ENCODE measurements at regions not wholly inside any gene's neighbourhood (a gene's known extent, or its start where the extent isn't known, plus 50 kb on each side); places are given as distances from the start of the nearest gene placed in this dataset.
"Not testable (repeated sequence)": the region's sequence is repeated elsewhere in the genome, so short reads cannot be mapped to it uniquely, and the experiment has no call there.

DNA sequence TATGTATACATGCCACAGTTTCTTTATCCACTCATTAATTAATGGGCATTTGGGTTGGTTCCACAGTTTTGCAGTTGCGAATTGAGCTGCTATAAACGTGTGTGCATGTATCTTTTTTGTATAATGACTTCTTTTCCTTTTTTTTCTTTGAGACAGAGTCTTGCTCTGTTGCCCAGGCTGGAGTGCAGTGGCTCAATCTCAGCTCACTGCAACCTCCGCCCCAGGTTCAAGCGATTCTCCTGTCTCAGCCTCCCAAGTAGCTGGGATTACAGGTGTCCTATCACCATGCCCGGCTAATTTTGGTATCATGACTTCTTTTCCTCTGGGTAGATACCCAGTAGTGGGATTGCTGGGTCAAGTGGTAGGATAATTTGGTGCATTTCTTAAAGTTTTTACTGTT, 211.4 kb downstream of the BCAS1 start:
- H3K9me3 Mint-ChIP-seq; H3K27me3 Mint-ChIP-seq (ENCODE audit: low read depth); DNase-seq (ENCODE audit: low spot score); H3K4me3 Mint-ChIP-seq (ENCODE audit: low read depth); H3K27ac Mint-ChIP-seq; intact Hi-C loops (cut with micrococcal nuclease); H3K36me3 Mint-ChIP-seq (ENCODE audit: low read depth): not testable (repeated sequence)
- peaks cover 35% of the 10 kb centered on the region for H3K4me1 Mint-ChIP-seq (ENCODE audit: low read depth)

- not testable (repeated sequence) for H3K27ac Mint-ChIP-seq; H3K36me3 Mint-ChIP-seq (ENCODE audit: low read depth)
These were observed 211.9 kb downstream of the BCAS1 start for GRCh38 chr20:53858516-53858915.

DNA sequence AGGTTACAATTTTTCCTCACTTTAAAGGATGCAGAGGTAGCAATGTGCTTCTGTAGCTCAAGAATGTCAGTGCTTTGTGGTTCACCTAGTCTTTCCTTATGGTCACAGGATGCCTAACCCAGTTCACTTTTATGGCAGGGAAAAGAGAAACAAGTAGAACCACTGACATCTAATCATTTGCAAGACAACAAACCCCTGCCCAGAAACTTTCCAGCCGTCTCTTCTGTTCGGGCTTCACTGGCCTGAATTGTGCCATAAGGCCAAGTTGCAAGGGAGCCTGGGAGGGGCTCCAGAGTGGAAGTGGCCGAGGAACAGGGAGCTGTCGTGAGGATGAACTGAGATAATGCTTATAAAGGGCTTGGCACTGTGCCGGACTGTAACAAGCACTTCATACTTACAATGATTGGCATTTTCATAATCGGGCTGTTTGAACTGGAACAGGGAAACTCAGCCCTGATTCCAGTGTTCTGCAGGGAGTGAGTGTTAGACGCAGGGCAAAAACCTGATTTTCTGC, 212.6 kb downstream of the BCAS1 start:
- intact Hi-C loops (cut with micrococcal nuclease) = no loop called here
- no peaks in the 10 kb centered on the region for H3K27me3 Mint-ChIP-seq (ENCODE audit: low read depth)
- peaks cover 27% of the 10 kb centered on the region for H3K4me1 Mint-ChIP-seq (ENCODE audit: low read depth)
- no peaks in the 10 kb centered on the region for H3K9me3 Mint-ChIP-seq
- no peaks in the 10 kb centered on the region for H3K36me3 Mint-ChIP-seq (ENCODE audit: low read depth)
- no peak overlapping the region for H3K27ac Mint-ChIP-seq
- no peak for DNase-seq (ENCODE audit: low spot score)
- H3K4me3 Mint-ChIP-seq (ENCODE audit: low read depth) = no peak overlapping the region

More at GRCh38 chr20:53858516-53858915, 211.9 kb downstream of the BCAS1 start:
- H3K27me3 Mint-ChIP-seq (ENCODE audit: low read depth); DNase-seq (ENCODE audit: low spot score); H3K4me3 Mint-ChIP-seq (ENCODE audit: low read depth); intact Hi-C loops (cut with micrococcal nuclease); H3K9me3 Mint-ChIP-seq: not testable (repeated sequence)
- peaks cover 30% of the 10 kb centered on the region for H3K4me1 Mint-ChIP-seq (ENCODE audit: low read depth)

DNA sequence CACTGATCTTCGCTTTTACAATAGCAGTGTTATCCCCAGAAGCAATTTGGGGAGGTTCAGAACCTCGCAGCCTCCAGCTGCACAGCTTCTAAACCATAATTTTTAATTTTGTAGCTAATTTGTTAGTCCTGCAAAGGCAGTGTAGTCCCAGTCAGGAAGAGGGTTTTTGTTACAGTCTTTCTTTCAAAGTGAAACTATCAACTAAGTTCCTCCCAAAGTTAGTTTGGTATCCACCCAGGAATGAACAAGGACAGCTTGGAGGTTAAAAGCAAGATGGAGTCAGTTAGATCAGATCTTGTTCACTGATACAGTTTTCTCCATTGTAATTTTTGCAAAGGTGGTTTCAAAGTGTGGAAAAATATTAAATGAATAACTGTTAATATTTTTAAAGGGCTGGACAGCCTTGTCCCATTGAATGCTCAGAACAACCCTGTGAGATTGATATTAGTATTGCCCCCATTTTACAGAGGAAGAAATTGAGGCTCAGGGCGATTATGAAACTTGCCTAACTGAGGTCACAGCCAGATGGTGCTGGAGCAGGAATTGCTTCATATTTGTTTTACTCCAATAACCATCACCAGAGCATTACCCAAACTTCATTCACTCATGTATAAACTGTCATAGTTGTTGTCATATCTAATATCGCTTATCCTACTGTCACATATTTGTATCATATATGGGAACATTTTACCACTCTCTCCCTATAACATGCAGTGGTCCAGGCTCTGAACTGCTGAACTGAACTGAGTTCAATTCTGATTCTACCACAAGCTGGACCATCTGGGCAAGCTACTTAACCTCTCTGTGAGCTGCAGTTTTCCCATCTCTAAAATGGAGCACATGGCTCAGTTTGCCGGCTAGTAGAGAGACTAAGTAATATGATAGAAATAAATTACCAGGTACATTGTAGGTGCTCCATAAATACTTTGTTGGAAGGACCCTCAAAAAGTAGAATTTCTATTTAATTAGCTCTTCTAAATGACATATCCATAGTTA, 213.8 kb downstream of the BCAS1 start:
- Mint-ChIP-seq H3K27me3 (ENCODE audit: low read depth) (no peaks in the 10 kb centered on the region), H3K4me3 (ENCODE audit: low read depth) (no peak overlapping the region), H3K36me3 (ENCODE audit: low read depth) (no peaks in the 10 kb centered on the region), H3K27ac (no peak overlapping the region), H3K9me3 (no peaks in the 10 kb centered on the region), H3K4me1 (ENCODE audit: low read depth) (peaks cover 29% of the 10 kb centered on the region)
- intact Hi-C loops (cut with micrococcal nuclease) = no loop called here
- DNase-seq (ENCODE audit: low spot score) = no peak

- H3K27me3 Mint-ChIP-seq (ENCODE audit: low read depth) = no peaks in the 10 kb centered on the region
- intact Hi-C loops (cut with micrococcal nuclease) = no loop called here
- H3K4me1 Mint-ChIP-seq (ENCODE audit: low read depth) = peaks cover 29% of the 10 kb centered on the region
- H3K27ac Mint-ChIP-seq = no peak overlapping the region
- no peaks in the 10 kb centered on the region for H3K9me3 Mint-ChIP-seq
- no peak overlapping the region for H3K4me3 Mint-ChIP-seq (ENCODE audit: low read depth)
- DNase-seq (ENCODE audit: low spot score) = no peak
- no peaks in the 10 kb centered on the region for H3K36me3 Mint-ChIP-seq (ENCODE audit: low read depth)
These were observed 214.7 kb downstream of the BCAS1 start for GRCh38 chr20:53855733-53856132.

- H3K27ac Mint-ChIP-seq; DNase-seq (ENCODE audit: low spot score); H3K4me3 Mint-ChIP-seq (ENCODE audit: low read depth); H3K36me3 Mint-ChIP-seq (ENCODE audit: low read depth); H3K27me3 Mint-ChIP-seq (ENCODE audit: low read depth); H3K9me3 Mint-ChIP-seq; intact Hi-C loops (cut with micrococcal nuclease): not testable (repeated sequence)
- H3K4me1 Mint-ChIP-seq (ENCODE audit: low read depth) = peaks cover 33% of the 10 kb centered on the region
These were observed 215.8 kb downstream of the BCAS1 start for GRCh38 chr20:53854609-53854926.

GRCh38 chr20:53853111-53853713, 217.2 kb downstream of the BCAS1 start:
- no peak for DNase-seq (ENCODE audit: low spot score)
- no peaks in the 10 kb centered on the region for H3K27me3 Mint-ChIP-seq (ENCODE audit: low read depth)
- H3K4me1 Mint-ChIP-seq (ENCODE audit: low read depth) = peaks cover 36% of the 10 kb centered on the region
- H3K9me3 Mint-ChIP-seq = no peaks in the 10 kb centered on the region
- no peak overlapping the region for H3K4me3 Mint-ChIP-seq (ENCODE audit: low read depth)
- H3K27ac Mint-ChIP-seq = no peak overlapping the region
- H3K36me3 Mint-ChIP-seq (ENCODE audit: low read depth) = no peaks in the 10 kb centered on the region
- intact Hi-C loops (cut with micrococcal nuclease) = no loop called here

- Mint-ChIP-seq H3K4me3 (ENCODE audit: low read depth) (no peak overlapping the region), H3K27me3 (ENCODE audit: low read depth) (no peaks in the 10 kb centered on the region), H3K36me3 (ENCODE audit: low read depth) (no peaks in the 10 kb centered on the region), H3K9me3 (no peaks in the 10 kb centered on the region), H3K4me1 (ENCODE audit: low read depth) (peaks cover 37% of the 10 kb centered on the region), H3K27ac (no peak overlapping the region)
- intact Hi-C loops (cut with micrococcal nuclease) = no loop called here
- DNase-seq (ENCODE audit: low spot score) = no peak
These were observed 217.7 kb downstream of the BCAS1 start for GRCh38 chr20:53852691-53853090.

GRCh38 chr20:53852014-53852413, 218.4 kb downstream of the BCAS1 start:
- no peak for DNase-seq (ENCODE audit: low spot score)
- Mint-ChIP-seq H3K36me3 (ENCODE audit: low read depth) (no peaks in the 10 kb centered on the region), H3K27ac (no peak overlapping the region), H3K27me3 (ENCODE audit: low read depth) (no peaks in the 10 kb centered on the region), H3K9me3 (no peaks in the 10 kb centered on the region), H3K4me1 (ENCODE audit: low read depth) (peaks cover 37% of the 10 kb centered on the region), H3K4me3 (ENCODE audit: low read depth) (no peak overlapping the region)
- intact Hi-C loops (cut with micrococcal nuclease) = no loop called here

- Mint-ChIP-seq H3K4me3 (ENCODE audit: low read depth) (no peak overlapping the region), H3K4me1 (ENCODE audit: low read depth) (peaks cover 35% of the 10 kb centered on the region)
These were observed 220.1 kb downstream of the BCAS1 start for GRCh38 chr20:53850319-53850718.

GRCh38 chr20:53849471-53850059, 220.8 kb downstream of the BCAS1 start:
- Mint-ChIP-seq H3K9me3 (no peaks in the 10 kb centered on the region), H3K27ac (no peak overlapping the region), H3K4me1 (ENCODE audit: low read depth) (peaks cover 40% of the 10 kb centered on the region), H3K27me3 (ENCODE audit: low read depth) (no peaks in the 10 kb centered on the region), H3K4me3 (ENCODE audit: low read depth) (no peak overlapping the region), H3K36me3 (ENCODE audit: low read depth) (no peaks in the 10 kb centered on the region)
- intact Hi-C loops (cut with micrococcal nuclease) = loop anchor here (10.0 kb wide), 1 partner anchor 195 kb away; no protein-coding TSS in a partner anchor
- no peak for DNase-seq (ENCODE audit: low spot score)

More at GRCh38 chr20:53850319-53850718, 220.1 kb downstream of the BCAS1 start:
- Mint-ChIP-seq H3K27me3 (ENCODE audit: low read depth) (no peaks in the 10 kb centered on the region), H3K27ac (no peak overlapping the region), H3K36me3 (ENCODE audit: low read depth) (no peaks in the 10 kb centered on the region), H3K9me3 (no peaks in the 10 kb centered on the region)
- intact Hi-C loops (cut with micrococcal nuclease) = no loop called here
- no peak for DNase-seq (ENCODE audit: low spot score)

DNA sequence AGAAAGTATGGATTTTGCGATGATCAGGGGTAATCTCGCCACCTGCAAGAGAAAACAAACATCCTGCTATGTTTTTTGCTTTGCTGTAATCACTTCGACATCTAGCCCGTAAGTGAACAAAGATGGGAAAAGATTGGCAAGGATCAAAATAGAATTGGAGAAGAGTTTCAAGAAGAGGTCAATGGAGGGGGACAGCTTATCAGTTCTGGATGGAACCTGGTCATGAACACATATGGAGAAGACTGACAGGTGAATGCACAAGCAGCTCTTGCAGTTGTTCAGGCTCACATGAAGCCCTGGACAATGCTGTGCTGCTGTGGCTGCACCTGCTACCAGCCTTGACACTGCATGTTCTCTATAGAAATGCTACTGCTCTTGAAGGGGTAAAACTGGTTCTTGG, 222.1 kb downstream of the BCAS1 start:
- Mint-ChIP-seq H3K27ac (no peak overlapping the region), H3K4me3 (ENCODE audit: low read depth) (no peak overlapping the region), H3K36me3 (ENCODE audit: low read depth) (no peaks in the 10 kb centered on the region), H3K9me3 (no peaks in the 10 kb centered on the region), H3K4me1 (ENCODE audit: low read depth) (peaks cover 49% of the 10 kb centered on the region), H3K27me3 (ENCODE audit: low read depth) (no peaks in the 10 kb centered on the region)
- no peak for DNase-seq (ENCODE audit: low spot score)
- intact Hi-C loops (cut with micrococcal nuclease) = loop anchor here (10.0 kb wide), 1 partner anchor 194 kb away; no protein-coding TSS in a partner anchor

DNA sequence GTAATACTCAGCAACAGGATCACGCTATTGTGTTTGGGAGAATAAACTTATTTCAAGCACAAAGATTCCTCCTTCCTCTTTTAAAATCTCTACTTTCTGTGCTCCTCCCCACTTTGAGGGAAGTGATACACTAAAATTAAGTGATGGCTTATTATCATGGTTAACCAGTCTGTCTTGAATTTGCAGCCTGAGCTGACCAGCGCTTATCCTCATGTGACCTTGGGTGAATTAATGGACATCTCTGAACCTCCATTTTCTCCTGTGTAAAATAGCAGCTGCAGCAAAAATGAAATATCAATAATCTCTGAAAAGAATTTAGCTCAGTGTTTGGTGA, 222.6 kb downstream of the BCAS1 start:
- peaks cover 51% of the 10 kb centered on the region for H3K4me1 Mint-ChIP-seq (ENCODE audit: low read depth)
- no peaks in the 10 kb centered on the region for H3K27me3 Mint-ChIP-seq (ENCODE audit: low read depth)
- no peak for DNase-seq (ENCODE audit: low spot score)
- H3K4me3 Mint-ChIP-seq (ENCODE audit: low read depth) = no peak overlapping the region
- H3K9me3 Mint-ChIP-seq = no peaks in the 10 kb centered on the region
- H3K27ac Mint-ChIP-seq = no peak overlapping the region
- intact Hi-C loops (cut with micrococcal nuclease) = loop anchor here (2.0 to 10.0 kb wide), 2 partner anchors 19 to 193 kb away; no protein-coding TSS in a partner anchor
- H3K36me3 Mint-ChIP-seq (ENCODE audit: low read depth) = no peaks in the 10 kb centered on the region
